HL-60 (cell line): ENCODE measurements at regions not wholly inside any gene's neighbourhood (a gene's known extent, or its start where the extent isn't known, plus 50 kb on each side); places are given as distances from the start of the nearest gene placed in this dataset.

ENCODE experiments used
- DNase-seq, 2 experiments: peaks; one replicate each; pipeline ENCODE4 v3.0.0-alpha.2; 2010 to 2020; ENCODE audit warnings: low read depth in 1 of 2, low spot score in 1 of 2
- H3K27ac ChIP-seq: fragments of 250-450 bp; sonication (Bioruptor Pico); replicated peaks from 2 replicates; pipeline ENCODE4 v1.5.1; 2020; ENCODE audit warnings: mild to moderate bottlenecking, moderate library complexity
- H3K27me3 ChIP-seq: fragments of 250-450 bp; sonication (Bioruptor Pico); 2 replicates; pipeline ENCODE4 v1.5.1; 2021; ENCODE audit warnings: mild to moderate bottlenecking, moderate library complexity; ENCODE audit not compliant: insufficient read depth, poor library complexity, severe bottlenecking
- H3K4me3 ChIP-seq: replicated peaks from 2 replicates; pipeline ENCODE4 v1.5.1; 2011; ENCODE audit warnings: mild to moderate bottlenecking, control low read depth, low read length; ENCODE audit not compliant: insufficient read depth
- CTCF ChIP-seq: IDR thresholded peaks from one replicate; pipeline ENCODE4 v1.5.1; 2011; ENCODE audit warnings: low read length, control low read depth, inconsistent platforms; ENCODE audit not compliant: insufficient read depth
- GABPA ChIP-seq: IDR thresholded peaks from 2 replicates; pipeline ENCODE4 v1.6.1; 2012; ENCODE audit warnings: low read depth
- POLR2AphosphoS5 ChIP-seq: IDR thresholded peaks from 2 replicates; pipeline ENCODE4 v1.6.1; 2012; ENCODE audit warnings: low read depth
- REST ChIP-seq: IDR thresholded peaks from 2 replicates; pipeline ENCODE4 v1.6.1; 2012; ENCODE audit warnings: low read depth; ENCODE audit not compliant: insufficient replicate concordance
- SPI1 ChIP-seq: IDR thresholded peaks from 2 replicates; pipeline ENCODE4 v1.6.1; 2012; ENCODE audit warnings: low read depth, mild to moderate bottlenecking, borderline replicate concordance

GRCh38 chr13:70336866-70337265, 228.6 kb upstream of the KLHL1 start:
- Histone ChIP-seq H3K27me3 (no peaks in the 10 kb centered on the region), H3K4me3 (no peak overlapping the region), H3K27ac (no peak overlapping the region)
- no peak for TF ChIP-seq GABPA
- no peak for TF ChIP-seq CTCF
- TF ChIP-seq REST = no peak
- no peak for TF ChIP-seq POLR2AphosphoS5
- no peak for TF ChIP-seq SPI1
- DNase-seq = no peak

- no peak for DNase-seq
- H3K27ac ChIP-seq = no peak overlapping the region
- TF ChIP-seq REST (no peak), POLR2AphosphoS5 (no peak), GABPA (no peak), CTCF (no peak), SPI1 (no peak)
- no peak overlapping the region for H3K4me3 ChIP-seq
- no peaks in the 10 kb centered on the region for H3K27me3 ChIP-seq
Measured at GRCh38 chr13:70333752-70334151, 225.5 kb upstream of the KLHL1 start.

DNA sequence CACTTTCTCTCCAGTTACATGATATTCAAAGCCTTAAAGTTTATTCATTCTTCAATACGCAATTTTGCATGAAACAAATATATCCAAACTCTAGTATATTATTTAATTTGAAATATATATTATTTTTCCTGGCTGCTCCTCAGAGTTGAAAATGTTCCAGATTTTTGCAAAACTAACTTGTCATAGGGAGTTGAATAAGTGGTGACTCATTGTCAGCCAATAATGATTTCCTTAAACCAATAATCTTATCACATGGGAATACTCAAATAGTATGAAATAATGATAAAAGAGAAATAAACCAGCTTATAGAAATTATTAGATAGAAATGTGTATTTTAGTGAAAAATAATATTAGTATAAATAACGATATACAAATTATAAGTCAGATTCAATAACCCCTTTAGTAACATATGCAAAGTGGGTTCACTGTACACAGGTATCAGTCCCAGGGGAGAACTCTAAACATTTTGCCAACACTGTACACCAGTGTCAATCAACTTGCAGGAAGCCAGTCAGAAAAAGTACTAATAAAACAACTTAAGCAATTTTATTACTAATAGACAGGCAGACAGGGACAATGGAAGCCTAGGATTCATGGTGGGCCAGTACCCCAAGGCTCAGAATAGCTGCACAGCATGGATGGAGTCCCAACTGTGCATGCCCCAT, 222.6 kb upstream of the KLHL1 start:
- Histone ChIP-seq H3K27ac (no peak overlapping the region), H3K27me3 (no peaks in the 10 kb centered on the region), H3K4me3 (no peak overlapping the region)
- TF ChIP-seq CTCF = no peak
- TF ChIP-seq GABPA = no peak
- TF ChIP-seq REST = no peak
- TF ChIP-seq POLR2AphosphoS5 = no peak
- TF ChIP-seq SPI1 = no peak
- no peak for DNase-seq
